Activated B cell treated with CpG ODN at 0.5 μM for 24 hours (primary cell): ENCODE measurements at regions not wholly inside any gene's neighbourhood (a gene's known extent, or its start where the extent isn't known, plus 50 kb on each side); places are given as distances from the start of the nearest gene placed in this dataset.

Experiments used
- ATAC-seq: fragments of 200-7000 bp; cut with Tn5 transposase; one replicate; pipeline ENCODE4 v1.10.0; 2021; ENCODE audit warnings: low read depth, mild to moderate bottlenecking, moderate library complexity
- CTCF ChIA-PET: fragments of 350-600 bp; sonication (Branson Sonifier 250); formaldehyde crosslinking; loops from one replicate; lab custom pipeline; 2021; ENCODE audit warnings: antibody characterized with exemption; lab: Charles Lee
- POLR2A ChIA-PET: fragments of 350-600 bp; sonication (Branson Sonifier 250); formaldehyde crosslinking; loops from one replicate; lab custom pipeline; 2021; ENCODE audit warnings: antibody characterized with exemption; lab: Charles Lee
- DNase-seq: peaks from one replicate; pipeline ENCODE4 v3.0.0; 2022
- H3K27ac Mint-ChIP-seq: one replicate; pipeline ENCODE4 v1.8.0; 2020; ENCODE audit warnings: mixed read lengths
- H3K27me3 Mint-ChIP-seq: one replicate; pipeline ENCODE4 v1.8.0; 2021; ENCODE audit warnings: mixed read lengths
- H3K36me3 Mint-ChIP-seq: one replicate; pipeline ENCODE4 v1.8.0; 2021; ENCODE audit warnings: low read depth, mixed read lengths
- H3K4me1 Mint-ChIP-seq: one replicate; pipeline ENCODE4 v1.8.0; 2021; ENCODE audit warnings: mixed read lengths
- H3K4me3 Mint-ChIP-seq: one replicate; pipeline ENCODE4 v1.8.0; 2020; ENCODE audit warnings: mild to moderate bottlenecking, mixed read lengths
- H3K9me3 Mint-ChIP-seq: one replicate; pipeline ENCODE4 v1.8.0; 2020; ENCODE audit warnings: mixed read lengths
- intact Hi-C: fragments of 100-400 bp; cut with micrococcal nuclease; formaldehyde crosslinking; loops from one replicate; pipeline ENCODE4 v1.15.1; 2024
- TF ChIP-seq, protein P1 (sequence below): fragments of 200-600 bp; IDR thresholded peaks from one replicate; pipeline ENCODE4 v1.8.0; 2022; ENCODE audit warnings: antibody characterized with exemption, mild to moderate bottlenecking

DNA sequence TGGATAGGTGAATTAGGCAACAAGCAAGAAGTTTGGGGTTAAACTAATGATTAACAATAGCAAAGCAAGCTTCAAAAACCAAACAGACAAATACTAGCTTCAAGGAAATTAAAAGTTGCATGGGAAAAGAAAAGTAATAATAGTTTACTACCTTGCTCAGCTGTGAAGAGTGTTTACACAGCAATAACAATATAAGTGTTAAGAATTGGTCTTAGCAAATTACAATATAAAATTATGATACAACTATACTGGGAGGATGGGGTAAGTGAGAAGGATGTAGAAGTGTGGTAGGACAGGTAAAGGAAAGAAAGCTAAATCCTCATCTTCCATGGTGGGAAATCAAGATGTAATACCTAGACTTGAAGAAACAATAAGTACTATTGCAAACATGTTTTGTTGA lies 137.7 kb upstream of the MAFB start:
- TF ChIP-seq, protein P1, sequence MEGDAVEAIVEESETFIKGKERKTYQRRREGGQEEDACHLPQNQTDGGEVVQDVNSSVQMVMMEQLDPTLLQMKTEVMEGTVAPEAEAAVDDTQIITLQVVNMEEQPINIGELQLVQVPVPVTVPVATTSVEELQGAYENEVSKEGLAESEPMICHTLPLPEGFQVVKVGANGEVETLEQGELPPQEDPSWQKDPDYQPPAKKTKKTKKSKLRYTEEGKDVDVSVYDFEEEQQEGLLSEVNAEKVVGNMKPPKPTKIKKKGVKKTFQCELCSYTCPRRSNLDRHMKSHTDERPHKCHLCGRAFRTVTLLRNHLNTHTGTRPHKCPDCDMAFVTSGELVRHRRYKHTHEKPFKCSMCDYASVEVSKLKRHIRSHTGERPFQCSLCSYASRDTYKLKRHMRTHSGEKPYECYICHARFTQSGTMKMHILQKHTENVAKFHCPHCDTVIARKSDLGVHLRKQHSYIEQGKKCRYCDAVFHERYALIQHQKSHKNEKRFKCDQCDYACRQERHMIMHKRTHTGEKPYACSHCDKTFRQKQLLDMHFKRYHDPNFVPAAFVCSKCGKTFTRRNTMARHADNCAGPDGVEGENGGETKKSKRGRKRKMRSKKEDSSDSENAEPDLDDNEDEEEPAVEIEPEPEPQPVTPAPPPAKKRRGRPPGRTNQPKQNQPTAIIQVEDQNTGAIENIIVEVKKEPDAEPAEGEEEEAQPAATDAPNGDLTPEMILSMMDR = no peak
- no peak overlapping the region for H3K27ac Mint-ChIP-seq
- intact Hi-C loops = no loop called here
- POLR2A ChIA-PET = no interaction called here
- H3K4me1 Mint-ChIP-seq = no peaks in the 10 kb centered on the region
- H3K4me3 Mint-ChIP-seq = no peak overlapping the region
- H3K9me3 Mint-ChIP-seq = peaks cover 5% of the 10 kb centered on the region
- CTCF ChIA-PET = no interaction called here
- DNase-seq = no peak
- peaks cover 8% of the 10 kb centered on the region for H3K27me3 Mint-ChIP-seq
- ATAC-seq = no peak
- no peaks in the 10 kb centered on the region for H3K36me3 Mint-ChIP-seq

DNA sequence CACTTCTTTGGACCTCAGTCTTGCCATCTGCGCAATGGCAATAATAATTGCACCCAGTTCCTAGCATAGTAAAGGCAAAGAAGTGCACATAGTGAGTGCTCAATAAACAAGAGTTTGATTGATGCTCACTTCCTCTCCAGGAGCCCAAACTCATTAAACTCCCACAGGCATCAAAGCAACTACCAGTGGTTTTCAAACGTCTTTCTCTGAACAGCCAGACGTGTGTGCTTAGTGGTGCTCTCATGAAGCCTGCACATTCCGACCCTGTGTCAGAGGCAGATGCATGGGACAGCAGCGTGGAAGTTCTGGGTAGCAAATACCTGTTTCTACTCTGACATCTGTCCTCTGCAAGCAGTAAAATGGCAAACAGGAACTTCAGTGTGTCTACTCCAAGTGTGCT lies 146.3 kb upstream of the MAFB start:
- TF ChIP-seq, protein P1 = no peak
- DNase-seq (no peak), ATAC-seq (no peak)
- Mint-ChIP-seq H3K9me3 (peaks cover 9% of the 10 kb centered on the region), H3K4me3 (no peak overlapping the region), H3K36me3 (no peaks in the 10 kb centered on the region), H3K27ac (no peak overlapping the region), H3K4me1 (no peaks in the 10 kb centered on the region), H3K27me3 (peaks cover 16% of the 10 kb centered on the region)
- ChIA-PET CTCF (no interaction called here), POLR2A (no interaction called here)
- intact Hi-C loops = no loop called here

DNA sequence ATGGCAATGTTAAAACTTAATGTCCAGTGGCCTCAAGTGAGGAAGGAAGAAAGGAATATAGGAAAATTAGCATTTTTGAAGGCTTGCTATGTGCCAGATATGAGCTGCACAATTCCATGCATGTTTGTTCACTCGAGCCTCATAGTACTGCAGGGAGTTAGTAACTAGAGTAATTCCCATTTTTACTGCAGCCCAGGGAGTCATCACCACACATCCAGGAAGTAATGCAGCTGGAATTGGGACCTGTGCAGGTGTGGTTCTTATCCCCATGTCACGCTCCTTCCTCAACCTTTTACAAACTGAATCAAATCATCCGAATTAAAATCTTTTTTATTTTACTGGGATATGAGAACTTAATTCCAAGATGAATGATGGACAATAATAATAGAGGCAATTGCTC lies 149.5 kb upstream of the MAFB start:
- intact Hi-C loops = no loop called here
- Mint-ChIP-seq H3K27ac (no peak overlapping the region), H3K4me1 (no peaks in the 10 kb centered on the region), H3K36me3 (no peaks in the 10 kb centered on the region), H3K4me3 (no peak overlapping the region), H3K9me3 (peaks cover 9% of the 10 kb centered on the region), H3K27me3 (peaks cover 21% of the 10 kb centered on the region)
- DNase-seq (no peak), ATAC-seq (no peak)
- CTCF ChIA-PET = no interaction called here
- POLR2A ChIA-PET = no interaction called here
- TF ChIP-seq, protein P1 = no peak

DNA sequence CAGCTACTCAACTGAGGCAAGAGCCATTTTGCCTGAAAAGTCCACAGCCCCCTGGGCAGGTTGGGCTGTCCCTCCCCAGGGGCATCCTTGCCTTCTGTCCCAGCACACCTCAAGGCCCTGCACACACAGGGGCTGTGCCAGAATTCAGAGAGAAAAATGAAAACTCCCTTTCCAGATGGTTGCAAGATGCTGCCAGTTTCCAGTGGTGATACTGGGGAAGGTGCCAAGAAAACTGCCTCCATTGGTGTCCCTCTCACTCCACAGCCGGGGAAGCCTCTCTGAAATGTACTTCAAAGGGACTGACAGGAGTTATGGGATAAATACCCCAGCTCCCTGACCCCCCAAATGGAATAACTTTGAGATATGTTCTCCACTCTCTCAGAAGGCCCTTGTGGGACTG lies 154.2 kb upstream of the MAFB start:
- DNase-seq = no peak
- POLR2A ChIA-PET = no interaction called here
- no peak overlapping the region for H3K4me3 Mint-ChIP-seq
- H3K27me3 Mint-ChIP-seq = peaks cover 9% of the 10 kb centered on the region
- H3K36me3 Mint-ChIP-seq = no peaks in the 10 kb centered on the region
- H3K4me1 Mint-ChIP-seq = no peaks in the 10 kb centered on the region
- no peak for ATAC-seq
- intact Hi-C loops = no loop called here
- CTCF ChIA-PET = no interaction called here
- no peak overlapping the region for H3K27ac Mint-ChIP-seq
- H3K9me3 Mint-ChIP-seq = no peaks in the 10 kb centered on the region
- TF ChIP-seq, protein P1 = no peak

DNA sequence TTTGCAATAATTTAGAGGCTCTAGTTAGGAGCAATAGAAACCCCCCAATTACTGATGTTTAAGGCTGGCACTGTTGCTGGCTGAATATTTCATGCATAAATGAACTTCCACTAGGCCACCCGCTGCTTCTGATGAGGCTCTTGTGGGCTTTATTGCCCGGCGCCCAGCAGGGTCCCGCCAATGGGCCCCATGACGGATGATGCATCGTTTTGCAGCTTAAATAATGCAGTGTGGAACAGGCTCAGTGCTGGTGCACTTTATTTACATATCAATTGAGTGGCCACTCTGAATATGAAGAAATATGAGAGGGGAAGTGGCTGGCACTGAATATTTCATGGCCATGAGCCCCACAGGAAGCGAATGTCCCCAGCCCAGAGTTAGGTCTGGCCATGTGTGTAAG lies 155.3 kb upstream of the MAFB start:
- Mint-ChIP-seq H3K4me3 (no peak overlapping the region), H3K27ac (no peak overlapping the region), H3K4me1 (no peaks in the 10 kb centered on the region), H3K27me3 (peaks cover 9% of the 10 kb centered on the region), H3K9me3 (no peaks in the 10 kb centered on the region), H3K36me3 (no peaks in the 10 kb centered on the region)
- ChIA-PET POLR2A (no interaction called here), CTCF (no interaction called here)
- DNase-seq (no peak), ATAC-seq (no peak)
- intact Hi-C loops = no loop called here
- TF ChIP-seq, protein P1 = no peak
